GM18951 (cell line): ENCODE measurements at regions not wholly inside any gene's neighbourhood (a gene's known extent, or its start where the extent isn't known, plus 50 kb on each side); places are given as distances from the start of the nearest gene placed in this dataset.

Experiments used
- POLR2A ChIP-seq: IDR thresholded peaks from 4 replicates; pipeline ENCODE4 v1.6.1; 2011; ENCODE audit warnings: mild to moderate bottlenecking; ENCODE audit not compliant: insufficient read length, insufficient read depth; ENCODE audit errors: extremely low read depth
- in situ Hi-C: fragments of 300-500 bp; cut with MboI; formaldehyde crosslinking; loops from one replicate; pipeline ENCODE4 v1.12.0; 2022; ENCODE audit warnings: low sequenced_read_pairs, mixed read lengths, inconsistent platforms; ENCODE audit not compliant: unreplicated experiment

- in situ Hi-C loops, result no loop called here
- TF ChIP-seq POLR2A, result no peak
Observed at GRCh38 chr20:61125546-61126180, 126.4 kb upstream of the CDH4 start.

- in situ Hi-C loops, result no loop called here
Observed at GRCh38 chr20:61126369-61127195, 125.5 kb upstream of the CDH4 start.

GRCh38 chr20:61127311-61128039 is 124.6 kb upstream of the CDH4 start:
- no peak for TF ChIP-seq POLR2A
- in situ Hi-C loops, result no loop called here

More at GRCh38 chr20:61126369-61127195, 125.5 kb upstream of the CDH4 start:
- TF ChIP-seq POLR2A, result no peak

GRCh38 chr20:61128701-61129269 is 123.3 kb upstream of the CDH4 start:
- TF ChIP-seq POLR2A, result no peak
- in situ Hi-C loops, result no loop called here

GRCh38 chr20:61129311-61129710 is 122.8 kb upstream of the CDH4 start:
- in situ Hi-C loops, result no loop called here
- TF ChIP-seq POLR2A, result no peak

- TF ChIP-seq POLR2A, result no peak
- in situ Hi-C loops, result no loop called here
Observed at GRCh38 chr20:61130156-61130555, 121.9 kb upstream of the CDH4 start.

- TF ChIP-seq POLR2A, result no peak
- in situ Hi-C loops, result no loop called here
Observed at GRCh38 chr20:61131944-61132343, 120.1 kb upstream of the CDH4 start.

GRCh38 chr20:61133611-61134010 is 118.5 kb upstream of the CDH4 start:
- in situ Hi-C loops, result no loop called here

GRCh38 chr20:61134296-61135030 is 117.6 kb upstream of the CDH4 start:
- in situ Hi-C loops, result no loop called here
- TF ChIP-seq POLR2A, result no peak

More at GRCh38 chr20:61133611-61134010, 118.5 kb upstream of the CDH4 start:
- TF ChIP-seq POLR2A, result no peak

GRCh38 chr20:61135266-61135665 is 116.8 kb upstream of the CDH4 start:
- in situ Hi-C loops, result no loop called here
- no peak for TF ChIP-seq POLR2A

GRCh38 chr20:61135968-61136367 is 116.1 kb upstream of the CDH4 start:
- in situ Hi-C loops, result no loop called here
- no peak for TF ChIP-seq POLR2A

GRCh38 chr20:61138566-61138965 is 113.5 kb upstream of the CDH4 start:
- in situ Hi-C loops, result no loop called here

GRCh38 chr20:61139031-61139430 is 113.0 kb upstream of the CDH4 start:
- in situ Hi-C loops, result no loop called here
- no peak for TF ChIP-seq POLR2A

More at GRCh38 chr20:61138566-61138965, 113.5 kb upstream of the CDH4 start:
- TF ChIP-seq POLR2A, result no peak

- in situ Hi-C loops, result no loop called here
Observed at GRCh38 chr20:61140576-61140975, 111.5 kb upstream of the CDH4 start.

More at GRCh38 chr20:61140576-61140975, 111.5 kb upstream of the CDH4 start:
- TF ChIP-seq POLR2A, result no peak
